Epidermal melanocyte (primary cell): ENCODE measurements at regions not wholly inside any gene's neighbourhood (a gene's known extent, or its start where the extent isn't known, plus 50 kb on each side); places are given as distances from the start of the nearest gene placed in this dataset.
"Not testable (repeated sequence)": the region's sequence is repeated elsewhere in the genome, so short reads cannot be mapped to it uniquely, and the experiment has no call there.

ENCODE experiments used
- DNase-seq: peaks from one replicate; pipeline ENCODE4 v3.0.0; 2011; ENCODE audit warnings: low spot score; ENCODE audit not compliant: insufficient read length

GRCh38 chr2:40564184-40564583 is 112.3 kb upstream of the SLC8A1 start:
- DNase-seq: no peak

- DNase-seq: no peak
Measured at GRCh38 chr2:40579247-40579646, 127.4 kb upstream of the SLC8A1 start.

- no peak for DNase-seq
Measured at GRCh38 chr2:40584432-40584831, 132.5 kb upstream of the SLC8A1 start.

GRCh38 chr2:40591774-40592173 is 139.9 kb upstream of the SLC8A1 start:
- no peak for DNase-seq

DNA sequence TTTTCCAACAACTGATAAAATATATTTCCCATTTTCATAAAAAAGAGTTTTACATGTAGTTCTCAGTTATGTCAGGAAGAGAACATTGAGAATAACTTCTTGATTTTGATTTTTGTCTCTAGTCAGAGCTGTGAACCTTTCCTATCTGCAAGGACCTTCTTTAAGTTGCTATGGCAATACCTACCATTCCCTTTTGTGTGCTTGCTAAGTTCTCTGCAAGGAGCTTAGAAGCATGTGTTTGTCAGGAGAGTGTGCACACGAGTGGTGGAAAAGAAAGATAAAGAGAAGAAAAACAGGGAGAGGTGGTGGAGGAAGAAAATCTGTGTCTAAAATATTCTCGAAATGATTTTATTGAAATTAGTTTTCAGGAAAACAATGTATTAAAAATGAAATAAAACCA is 140.3 kb upstream of the SLC8A1 start:
- DNase-seq: no peak

- no peak for DNase-seq
Measured at GRCh38 chr2:40606862-40607261, 155.0 kb upstream of the SLC8A1 start.

DNA sequence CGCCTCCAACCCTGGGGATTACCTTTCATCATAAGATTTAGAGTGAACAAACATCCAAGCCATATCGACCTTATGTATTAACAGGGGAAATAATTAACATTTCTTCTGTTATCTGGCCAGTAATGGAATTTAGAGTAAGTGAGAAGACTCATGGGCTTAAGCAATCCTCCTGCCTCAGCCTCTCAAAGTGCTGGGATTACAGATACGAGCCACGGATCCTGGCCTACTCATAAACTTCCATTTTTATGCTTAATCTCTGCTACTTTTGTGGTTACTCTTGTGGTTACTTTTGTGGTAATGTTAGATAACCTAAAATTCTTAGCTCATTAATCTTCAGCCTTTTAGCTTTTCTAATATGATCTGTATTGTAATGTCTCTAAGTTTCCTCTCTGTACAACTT is 159.3 kb upstream of the SLC8A1 start:
- DNase-seq: no peak

DNA sequence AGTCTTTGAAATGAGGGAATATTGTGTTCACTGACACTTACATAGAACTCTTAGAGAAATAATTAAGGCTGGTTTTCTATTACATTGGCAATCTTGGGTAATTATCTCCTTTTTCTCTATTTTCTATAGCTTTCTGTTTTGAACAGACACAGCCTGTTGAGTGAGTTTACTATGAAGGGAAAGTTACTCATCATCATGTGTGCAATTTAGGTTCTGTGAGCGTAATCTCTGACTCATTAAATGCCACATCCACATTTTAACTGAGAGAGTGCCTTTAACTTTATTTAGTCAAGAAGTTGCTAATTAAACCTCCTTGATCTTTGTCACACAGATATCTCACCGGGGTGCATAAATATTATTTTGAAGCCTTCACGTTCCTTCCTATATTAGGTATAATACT is 174.0 kb upstream of the SLC8A1 start:
- no peak for DNase-seq

DNA sequence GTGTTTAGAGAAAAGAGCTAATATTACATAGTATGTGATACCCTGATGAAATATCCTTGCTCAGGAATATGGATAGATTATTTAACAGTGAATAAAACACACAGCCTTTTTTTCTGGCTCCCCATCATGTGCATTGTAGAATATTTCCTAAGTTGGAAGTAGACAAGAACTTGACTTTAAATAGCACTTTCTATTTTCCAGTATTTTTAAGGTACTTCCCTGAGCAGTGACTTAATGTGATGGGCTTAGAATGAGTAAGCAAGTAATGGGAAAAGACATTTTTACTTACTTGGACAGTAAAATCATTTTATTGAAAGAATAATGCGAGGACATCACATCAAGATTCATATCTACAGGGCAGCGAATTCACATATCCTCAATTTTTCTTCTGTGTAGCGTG is 176.7 kb upstream of the SLC8A1 start:
- DNase-seq: no peak

DNA sequence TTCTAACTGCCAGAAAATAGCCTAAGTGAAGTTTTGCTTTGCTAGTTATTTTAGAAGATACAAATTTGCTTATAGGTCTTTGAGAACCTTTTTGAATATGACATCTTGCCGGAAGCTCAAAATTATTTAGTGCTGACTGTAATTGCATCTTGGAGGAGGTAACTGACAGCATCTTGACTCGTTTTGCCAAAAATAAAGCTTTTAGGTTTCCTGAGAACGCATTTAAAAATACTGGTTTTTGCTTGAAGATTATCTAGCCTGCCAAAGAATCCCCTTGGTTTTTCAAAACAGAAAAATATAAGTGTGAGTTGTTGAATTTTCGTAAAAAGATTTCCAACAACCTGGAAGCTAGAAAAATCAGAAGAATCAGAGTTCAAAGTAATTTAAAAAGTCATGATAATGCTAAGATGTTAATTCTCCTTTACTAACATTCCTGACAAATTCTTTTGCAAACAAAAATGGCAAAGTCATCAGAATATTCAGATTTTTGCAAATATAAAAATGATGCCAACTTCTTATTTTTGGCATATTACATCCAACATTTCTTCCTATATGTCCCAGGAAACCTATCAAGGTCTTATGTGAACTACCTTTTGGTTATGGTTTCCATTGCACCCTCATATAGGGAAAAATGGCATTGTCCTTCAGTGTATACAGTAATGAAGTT is 178.0 kb upstream of the SLC8A1 start:
- DNase-seq: no peak

- DNase-seq: no peak
Measured at GRCh38 chr2:40639320-40639719, 187.4 kb upstream of the SLC8A1 start.

GRCh38 chr2:40642237-40642636 is 190.3 kb upstream of the SLC8A1 start:
- DNase-seq: no peak

DNA sequence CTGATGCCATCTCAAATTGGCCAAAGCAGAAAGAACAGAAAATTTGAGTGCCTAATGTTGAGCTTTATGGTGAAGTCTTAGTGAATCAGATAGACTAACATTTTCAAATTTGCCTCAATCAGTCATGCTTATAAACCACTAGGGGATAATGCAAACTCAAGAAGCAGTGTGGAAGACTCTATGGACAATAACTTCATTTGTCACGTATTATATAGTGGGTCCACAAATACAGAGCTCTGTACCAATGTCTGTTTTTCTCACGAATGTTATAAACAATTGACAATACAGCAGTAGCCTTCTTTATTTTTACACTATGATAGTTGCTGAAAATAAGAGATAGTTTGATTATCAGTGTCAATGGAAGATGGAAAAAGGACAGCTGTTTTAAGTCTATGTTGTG is 190.8 kb upstream of the SLC8A1 start:
- no peak for DNase-seq

GRCh38 chr2:40646642-40647041 is 194.8 kb upstream of the SLC8A1 start:
- no peak for DNase-seq

DNA sequence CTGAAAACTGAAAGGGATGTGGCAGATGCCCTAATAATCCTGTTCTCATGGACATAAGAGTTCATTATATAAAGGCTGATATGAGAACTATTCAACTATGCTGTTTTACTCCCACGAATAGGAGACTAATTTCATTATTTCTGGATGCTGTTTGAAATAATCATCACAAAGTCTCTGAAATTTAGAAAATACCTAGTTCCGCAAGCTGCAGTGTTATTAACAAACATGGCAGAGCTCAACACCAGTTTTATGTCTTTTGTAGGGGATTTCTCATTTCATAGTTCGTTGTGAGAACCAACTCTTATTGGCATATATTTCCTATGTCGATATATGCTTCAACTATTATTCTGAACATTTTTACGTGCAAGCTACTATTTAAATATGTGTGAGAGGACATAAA is 200.3 kb upstream of the SLC8A1 start:
- DNase-seq: no peak

DNA sequence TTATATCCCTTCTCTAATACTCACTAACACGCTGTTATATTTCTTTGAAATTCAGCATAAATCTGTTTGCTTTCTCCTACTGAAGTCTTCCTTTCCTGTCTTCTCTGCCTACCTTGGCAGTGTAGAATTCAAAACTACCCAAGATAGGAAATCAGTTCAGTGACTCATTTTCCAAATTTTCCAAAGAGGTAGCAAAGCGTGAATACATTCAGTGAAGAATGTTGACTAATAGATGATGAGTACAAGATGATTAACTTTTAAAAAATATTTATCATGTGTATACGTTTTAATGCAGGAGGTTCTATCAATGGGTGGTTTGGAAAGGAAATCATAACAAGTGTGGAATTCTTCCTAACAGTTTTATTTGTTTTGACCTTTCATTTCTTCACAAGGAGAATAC is 201.9 kb upstream of the SLC8A1 start:
- no peak for DNase-seq

DNA sequence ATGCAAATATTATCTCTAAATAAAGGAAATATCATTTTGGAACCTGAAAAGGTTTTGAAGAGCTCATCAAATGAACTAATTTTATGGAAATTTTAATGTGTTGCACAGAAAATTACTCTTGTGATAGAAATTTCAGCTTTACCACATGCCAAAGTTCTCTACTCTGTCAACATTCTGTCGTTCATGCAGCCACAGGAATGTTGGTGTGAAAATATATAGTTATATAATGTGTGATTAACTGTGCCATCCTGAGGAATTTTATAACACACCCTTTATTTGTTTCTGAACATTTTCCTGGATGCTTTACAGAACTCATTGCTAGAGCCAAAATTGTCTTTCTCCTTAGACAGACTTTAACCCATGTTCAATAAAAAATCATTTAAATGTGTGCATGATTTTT is 202.5 kb upstream of the SLC8A1 start:
- DNase-seq: no peak

- DNase-seq: no peak
Measured at GRCh38 chr2:40658941-40659340, 207.1 kb upstream of the SLC8A1 start.

DNA sequence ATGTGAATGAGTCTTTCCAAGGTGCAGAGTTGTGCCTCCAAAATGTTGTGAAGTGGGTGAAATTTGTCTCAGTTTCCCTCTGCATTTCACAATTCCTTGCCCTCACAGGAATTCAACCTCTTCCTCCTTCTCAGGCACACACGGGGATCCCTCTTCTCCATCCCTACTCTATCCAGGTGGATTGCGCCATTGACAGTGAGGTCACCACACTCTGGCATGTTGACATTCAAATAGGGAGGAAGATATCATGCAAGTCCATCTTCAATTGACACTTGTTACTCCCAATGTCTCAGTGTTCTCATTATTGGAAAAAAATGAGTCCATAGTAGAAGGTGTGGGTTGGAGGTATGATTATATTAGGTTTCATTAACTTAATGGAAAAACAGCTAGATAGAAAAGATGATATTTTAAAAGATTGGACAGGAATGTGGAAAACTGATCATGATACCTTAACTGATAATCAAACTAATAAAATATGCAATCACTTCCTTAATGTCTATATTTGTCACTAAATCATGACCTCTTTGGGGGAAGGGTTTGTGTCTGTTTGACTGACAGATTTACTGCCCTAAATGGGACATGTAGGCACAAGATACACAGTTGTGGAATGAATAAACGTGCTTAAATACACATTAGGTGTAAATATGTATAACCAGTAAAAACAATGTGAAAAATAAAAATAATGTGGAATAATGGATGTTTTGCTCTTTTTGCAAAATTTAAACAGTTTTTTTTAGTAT is 213.8 kb upstream of the SLC8A1 start:
- DNase-seq: no peak

DNA sequence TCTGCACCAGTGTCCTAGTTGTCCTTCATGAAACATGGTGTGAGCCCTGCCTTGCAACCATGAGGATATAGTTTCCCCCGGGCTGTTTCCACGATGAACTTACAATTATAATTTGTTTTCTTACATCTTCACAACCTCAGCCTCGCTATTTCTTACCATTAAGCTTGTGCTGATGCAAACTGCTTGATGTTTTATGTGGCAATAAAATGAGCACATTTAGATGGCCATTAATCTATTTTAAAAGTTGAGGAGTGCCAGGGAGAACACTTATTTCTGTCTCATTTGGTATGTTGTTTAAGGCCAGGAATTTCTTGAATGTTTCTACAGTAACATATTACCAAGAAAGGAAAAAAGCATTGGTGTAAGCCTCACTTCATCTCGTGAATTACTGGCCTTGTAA is 214.5 kb upstream of the SLC8A1 start:
- no peak for DNase-seq

GRCh38 chr2:40668425-40668824 is 216.5 kb upstream of the SLC8A1 start:
- no peak for DNase-seq

DNA sequence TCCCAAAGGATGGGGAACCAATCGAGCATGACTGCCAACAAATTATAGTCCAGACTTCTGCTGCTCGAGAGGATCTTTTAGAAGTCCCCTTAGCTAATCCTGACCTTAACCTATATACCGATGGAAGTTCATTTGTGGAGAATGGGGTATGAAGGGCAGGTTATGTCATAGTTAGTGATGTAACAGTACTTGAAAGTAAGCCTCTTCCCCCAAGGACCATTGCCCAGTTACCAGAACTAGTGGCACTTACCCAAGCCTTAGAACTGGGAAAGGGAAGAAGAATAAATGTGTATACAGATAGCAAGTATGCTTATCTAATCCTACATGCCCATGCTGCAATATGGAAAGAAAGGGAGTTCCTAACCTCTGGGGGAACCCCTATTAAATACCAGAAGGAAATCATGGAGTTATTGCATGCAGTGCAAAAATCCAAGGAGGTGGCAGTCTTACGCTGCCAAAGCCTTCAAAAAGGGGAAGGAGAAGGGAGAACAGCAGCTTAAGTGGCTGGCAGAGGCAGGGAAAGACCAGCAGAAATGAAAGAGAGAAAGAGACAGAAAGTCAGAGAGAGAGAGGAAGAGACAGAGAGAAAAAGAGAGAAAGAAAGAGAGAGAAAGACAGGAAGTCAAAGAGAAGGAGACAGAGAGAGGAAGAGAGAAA is 224.4 kb upstream of the SLC8A1 start:
- not testable (repeated sequence) for DNase-seq

- DNase-seq: no peak
Measured at GRCh38 chr2:40680547-40680946, 228.7 kb upstream of the SLC8A1 start.
